GM18909 (cell line): ENCODE measurements at regions not wholly inside any gene's neighbourhood (a gene's known extent, or its start where the extent isn't known, plus 50 kb on each side); places are given as distances from the start of the nearest gene placed in this dataset.
"Not testable (repeated sequence)": the region's sequence is repeated elsewhere in the genome, so short reads cannot be mapped to it uniquely, and the experiment has no call there.

Experiments used
- ATAC-seq: cut with Tn5 transposase; IDR thresholded peaks from one replicate; pipeline ENCODE4 v1.9.1; 2021; ENCODE audit warnings: mild to moderate bottlenecking; ENCODE audit not compliant: unreplicated experiment, poor library complexity

DNA sequence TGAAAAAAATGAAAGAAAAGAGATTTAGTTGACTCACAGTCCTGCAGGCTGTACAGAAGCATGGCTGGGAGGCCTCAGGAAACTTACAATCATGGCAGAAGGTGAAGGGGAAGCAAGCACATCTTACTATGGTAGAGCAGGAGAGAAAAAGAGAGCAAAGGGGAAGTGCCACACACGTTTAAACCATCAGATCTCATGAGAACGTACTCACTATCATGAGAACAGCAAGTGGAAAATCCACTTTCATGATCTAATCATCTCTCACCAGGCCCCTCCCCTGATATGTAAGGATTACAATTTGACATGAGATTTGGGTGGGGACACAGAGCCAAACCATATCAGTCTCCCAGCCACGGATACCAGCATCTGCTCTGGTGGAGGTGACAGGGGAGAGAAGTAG, 50.8 kb upstream of the CPOX start:
- no peak for ATAC-seq

DNA sequence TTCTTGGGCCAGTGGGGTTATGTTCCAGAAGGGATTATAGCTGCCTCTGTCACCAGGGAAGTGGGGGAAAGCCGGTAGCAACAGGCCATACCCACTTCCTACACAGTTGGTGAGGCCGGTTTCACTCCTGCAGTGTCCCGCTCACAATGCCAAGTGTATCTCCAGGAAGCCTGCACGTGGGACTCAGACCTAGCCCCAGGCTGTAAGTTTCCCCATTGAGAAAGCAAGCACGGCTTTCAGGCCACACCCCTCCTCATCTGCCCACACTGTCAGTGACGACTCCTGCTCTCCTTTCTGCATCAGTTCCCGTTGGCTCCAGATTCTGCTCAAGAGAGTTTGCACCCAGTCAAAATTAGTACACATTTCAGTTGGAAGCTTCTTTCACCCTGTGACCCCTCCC, 51.6 kb upstream of the CPOX start:
- peak; percentile 51 for ATAC-seq

DNA sequence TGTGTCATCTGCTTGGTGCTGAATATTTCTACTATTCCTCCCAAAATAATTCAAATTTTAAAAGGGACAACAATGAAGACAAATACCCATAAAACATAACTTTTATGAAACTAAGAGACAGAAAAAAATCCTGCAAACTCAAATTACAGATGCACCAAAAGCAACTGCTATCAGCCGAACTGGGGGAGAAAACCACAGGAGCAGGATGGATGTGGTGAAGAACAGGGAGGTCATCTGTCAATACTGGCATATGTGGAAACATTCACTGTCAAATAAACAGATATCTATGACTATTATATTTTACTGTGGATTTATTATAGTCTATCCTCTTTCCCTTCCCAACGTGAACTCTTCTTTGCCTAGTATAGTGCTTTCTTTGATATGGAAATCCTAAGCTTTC, 53.3 kb upstream of the CPOX start:
- ATAC-seq: no peak

DNA sequence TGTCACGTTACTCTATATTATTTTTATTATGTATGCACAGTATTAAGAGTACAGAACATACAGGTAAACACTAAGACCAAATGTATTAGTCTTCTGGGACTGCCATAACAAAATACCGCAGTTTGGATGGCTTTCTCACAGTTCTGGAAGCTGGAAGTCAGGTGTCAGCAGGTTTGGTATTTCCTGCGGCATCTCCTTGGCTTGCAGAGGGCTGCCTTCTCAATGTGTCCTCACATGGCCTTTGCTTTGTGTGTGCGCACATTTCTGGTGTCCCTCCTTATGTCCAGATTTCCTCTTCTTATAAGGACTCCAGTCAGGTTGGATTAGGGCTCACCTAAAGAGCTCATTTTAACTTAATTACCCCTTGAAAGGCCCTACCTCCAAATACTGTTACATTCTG, 53.8 kb upstream of the CPOX start:
- ATAC-seq: no peak

DNA sequence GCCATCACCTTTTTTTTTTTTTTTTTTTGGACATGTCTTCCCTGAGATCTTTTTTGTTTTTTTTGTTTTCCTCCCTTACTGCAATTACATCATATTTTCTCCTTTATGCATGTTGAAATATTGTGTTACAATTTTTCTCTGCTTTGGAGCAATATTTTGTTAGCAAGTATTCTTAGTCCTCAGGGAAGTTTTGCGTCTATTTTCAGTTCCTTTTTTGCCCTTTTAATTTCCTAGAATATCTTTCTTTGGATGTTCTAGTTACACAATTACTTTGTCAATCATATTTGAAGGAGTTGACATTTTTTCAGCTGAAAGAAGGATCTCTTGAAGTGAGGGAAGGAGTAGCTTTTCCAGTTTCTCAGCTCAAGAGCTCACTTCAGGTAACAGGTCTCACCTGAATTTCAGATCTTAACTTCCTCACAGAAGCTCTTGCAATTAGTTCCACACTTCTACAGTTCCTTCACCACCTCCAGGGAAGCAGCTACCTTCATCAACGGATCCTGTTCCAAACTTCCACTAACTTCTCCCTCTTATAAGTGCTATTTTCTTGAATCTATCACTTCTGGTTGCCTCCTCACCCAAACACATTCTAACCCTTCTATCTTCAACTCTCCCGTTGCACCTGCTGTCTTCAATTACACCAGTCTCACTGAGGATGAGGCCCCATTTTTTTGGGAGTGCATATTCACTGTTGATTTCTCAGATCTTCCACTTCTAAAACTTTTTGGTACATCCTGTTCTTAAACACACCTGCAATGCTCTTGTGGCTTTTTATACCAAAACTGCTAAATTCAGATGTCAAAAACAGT, 57.8 kb upstream of the CPOX start:
- ATAC-seq: no peak

DNA sequence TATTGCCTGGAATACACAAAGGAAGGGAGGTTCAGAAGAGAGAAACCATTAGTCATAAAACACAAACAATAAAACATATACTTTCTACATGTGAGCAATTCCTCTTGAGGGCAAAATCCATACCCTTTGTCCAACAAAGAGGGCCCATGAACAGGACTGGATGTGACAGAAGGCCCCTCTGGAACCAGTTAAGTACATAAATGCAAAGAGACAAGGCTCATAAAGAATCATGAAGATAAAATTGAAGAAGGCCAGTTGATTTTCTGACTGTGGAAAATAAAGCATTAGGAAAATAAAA, 58.3 kb upstream of the CPOX start:
- no peak for ATAC-seq

DNA sequence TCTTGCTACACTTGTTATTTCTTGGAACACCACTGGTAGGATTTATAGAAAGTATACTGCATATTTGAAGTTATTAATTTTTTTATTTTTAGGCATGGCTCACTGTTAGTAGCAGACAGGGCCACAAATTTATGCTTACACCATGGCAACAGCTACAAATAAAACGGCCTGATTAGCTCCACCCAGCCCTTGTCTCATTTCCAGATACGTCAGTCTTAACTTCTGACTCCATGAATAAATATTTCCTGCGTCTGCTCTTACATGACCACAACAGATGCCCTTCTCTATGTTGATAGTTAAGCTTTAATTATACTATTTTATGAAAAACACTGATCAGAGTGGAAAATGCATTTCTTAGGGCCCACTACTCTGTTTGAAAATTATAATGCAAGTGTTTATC, 62.3 kb upstream of the CPOX start:
- ATAC-seq: no peak

DNA sequence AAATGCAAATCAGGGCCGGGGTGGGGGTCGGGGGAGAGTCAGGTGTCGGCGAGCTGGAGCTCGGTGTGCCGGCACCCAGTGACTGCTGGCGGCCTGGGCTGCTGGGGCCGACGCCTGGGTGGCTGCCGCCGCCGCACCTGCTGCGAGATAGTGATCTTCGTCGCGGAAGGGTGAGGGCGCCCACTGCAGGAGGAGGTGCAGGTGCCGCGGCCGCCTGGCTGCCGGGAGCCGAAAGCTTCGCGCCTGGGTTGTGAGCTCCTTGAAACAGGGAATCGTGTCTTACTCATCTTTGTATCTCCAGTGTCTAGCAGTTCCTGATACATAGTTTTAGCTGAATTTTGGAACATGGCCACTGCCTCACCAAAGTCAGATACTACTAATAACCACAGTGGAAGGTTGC, 64.0 kb upstream of the CPOX start:
- ATAC-seq: peak; percentile 98

DNA sequence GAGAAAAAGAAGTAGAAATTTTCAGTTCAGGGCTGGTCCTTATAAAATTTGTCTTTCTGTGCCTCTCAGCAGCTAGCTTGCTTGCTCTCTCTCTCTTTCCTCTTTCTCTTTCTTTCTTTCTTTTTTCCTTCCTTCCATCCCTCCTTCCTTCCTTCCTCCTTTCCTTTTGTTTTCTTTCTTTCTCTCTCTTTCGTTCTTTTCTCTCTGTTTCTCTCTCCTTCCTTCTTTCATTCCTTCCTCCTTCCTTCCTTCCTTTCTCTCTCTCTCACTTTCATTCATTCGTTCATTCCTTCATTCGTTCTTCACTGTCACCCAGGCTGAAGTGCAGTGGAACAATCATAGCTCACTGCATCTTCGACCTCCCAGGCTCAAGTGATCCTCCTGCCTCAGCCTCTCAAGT, 69.3 kb upstream of the CPOX start:
- ATAC-seq: no peak

DNA sequence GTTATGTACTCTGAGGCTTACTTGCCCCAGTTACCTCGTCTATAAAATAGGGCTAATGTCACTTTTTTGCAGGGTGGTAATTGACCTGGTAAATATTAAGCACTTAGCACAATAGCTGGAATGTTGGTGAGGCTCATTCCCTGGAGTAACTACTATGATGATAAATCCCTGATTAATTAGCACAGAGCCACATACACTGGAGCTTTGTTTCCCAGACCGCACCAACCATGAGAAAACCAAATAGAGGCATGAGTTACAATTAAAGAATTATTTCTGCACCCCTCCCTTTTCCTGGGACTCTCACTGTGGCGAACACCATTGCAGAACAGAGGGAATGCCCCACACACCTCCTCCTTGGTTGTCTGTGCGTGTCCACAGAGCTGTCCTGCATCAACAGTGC, 76.6 kb upstream of the CPOX start:
- no peak for ATAC-seq

DNA sequence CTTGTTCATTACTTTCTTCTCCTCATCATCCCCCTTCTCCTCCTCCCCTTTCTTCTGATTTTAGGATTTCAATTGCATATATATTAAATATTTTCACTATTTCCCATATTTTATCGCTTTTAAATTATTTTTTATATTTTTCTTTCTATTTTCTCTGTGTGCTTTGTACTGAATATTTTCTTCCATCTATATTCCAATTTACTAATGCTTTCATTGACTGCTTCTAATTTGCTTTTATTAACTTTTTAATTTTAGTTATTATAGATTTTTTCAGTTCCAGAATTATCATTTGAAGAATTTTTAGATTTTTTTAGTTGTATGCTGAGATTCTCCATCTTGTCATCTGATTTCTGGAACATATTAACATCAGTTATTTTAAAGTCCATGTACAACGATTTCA, 83.2 kb upstream of the ST3GAL6 start:
- ATAC-seq: no peak

DNA sequence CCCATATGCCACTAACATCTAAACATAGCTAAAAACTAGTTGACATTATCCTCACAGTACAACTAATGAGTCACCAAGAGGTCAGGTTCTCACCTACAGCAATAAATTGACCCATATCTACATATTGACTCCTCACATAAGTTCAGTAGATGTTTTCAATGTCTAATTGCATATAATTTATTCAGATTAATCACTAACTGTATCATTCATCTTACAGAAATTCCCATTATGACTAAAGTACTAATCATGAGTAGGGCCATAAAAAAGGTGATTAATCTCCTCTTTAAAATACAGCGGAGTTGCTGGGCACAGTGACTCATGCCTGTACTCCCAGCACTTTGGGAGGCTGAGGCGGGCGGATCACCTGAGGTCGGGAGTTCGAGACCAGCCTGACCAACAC, 82.4 kb upstream of the ST3GAL6 start:
- no peak for ATAC-seq

DNA sequence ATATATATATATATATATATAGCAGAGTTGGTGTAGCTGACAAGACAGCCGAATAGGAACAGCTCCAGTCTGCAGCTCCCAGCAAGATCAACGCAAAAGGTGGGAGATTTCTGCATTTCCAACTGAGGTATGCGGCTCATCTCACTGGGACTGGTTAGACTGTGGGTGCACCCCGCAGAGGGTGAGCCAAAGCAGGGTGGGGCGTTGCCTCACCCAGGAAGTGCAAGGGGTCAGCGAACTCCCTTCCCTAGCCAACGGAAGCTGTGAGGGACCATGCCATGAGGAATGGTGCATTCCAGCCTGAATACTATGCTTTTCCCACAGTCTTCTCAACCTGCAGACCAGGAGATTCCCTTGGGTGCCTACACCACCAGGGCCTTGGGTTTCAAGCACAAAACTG, 81.7 kb upstream of the ST3GAL6 start:
- ATAC-seq: no peak

DNA sequence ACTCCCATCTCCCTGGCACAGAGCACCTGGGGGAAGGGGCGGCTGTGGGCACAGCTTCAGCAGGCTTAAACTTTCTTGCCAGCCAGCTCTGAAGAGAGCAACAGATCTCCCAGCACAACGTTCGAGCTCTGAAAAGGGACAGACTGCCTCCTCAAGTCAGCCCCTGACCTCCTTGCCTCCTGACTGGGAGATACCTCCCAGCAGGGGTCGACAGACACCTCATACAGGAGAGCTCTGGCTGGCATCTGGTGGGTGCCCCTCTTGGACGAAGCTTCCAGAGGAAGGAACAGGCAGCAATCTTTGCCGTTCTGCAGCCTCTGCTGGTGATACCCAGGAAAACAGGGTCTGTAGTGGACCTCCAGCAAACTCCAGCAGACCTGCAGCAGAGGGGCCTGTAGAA, 80.7 kb upstream of the ST3GAL6 start:
- ATAC-seq: not testable (repeated sequence)

DNA sequence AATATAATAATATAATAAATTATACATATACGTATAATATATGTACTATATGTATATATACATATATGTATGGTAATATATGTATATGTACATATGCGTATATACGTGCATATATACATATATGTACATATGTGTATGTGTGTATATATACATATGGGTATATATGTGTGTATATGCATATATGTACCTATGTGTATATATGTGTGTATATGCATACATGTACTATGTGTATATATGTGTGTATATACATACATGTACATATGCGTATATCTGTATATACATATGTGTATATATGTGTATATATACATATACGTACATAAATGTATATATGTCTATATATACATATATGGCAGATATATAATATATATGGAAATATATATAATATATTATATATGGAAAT, 74.8 kb upstream of the ST3GAL6 start:
- ATAC-seq: no peak

DNA sequence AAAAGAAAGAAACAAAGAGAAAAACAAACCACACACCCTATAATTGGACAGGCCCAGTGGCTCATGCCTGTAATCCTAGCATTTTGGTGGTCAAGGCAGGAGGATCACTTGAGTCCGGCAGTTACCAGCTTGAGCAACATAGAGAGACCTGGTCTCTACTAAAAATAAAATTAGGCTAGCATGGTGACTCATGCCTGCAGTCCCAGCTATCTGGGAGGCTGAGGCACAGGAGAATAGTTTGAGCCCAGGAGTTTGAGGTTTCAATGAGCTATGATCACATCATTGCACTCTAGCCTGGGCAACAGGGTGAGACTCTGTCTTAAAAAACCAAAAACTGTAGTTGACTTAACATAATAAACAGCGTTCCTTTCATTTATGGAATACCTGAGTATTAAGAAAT, 72.3 kb upstream of the ST3GAL6 start:
- ATAC-seq: no peak

DNA sequence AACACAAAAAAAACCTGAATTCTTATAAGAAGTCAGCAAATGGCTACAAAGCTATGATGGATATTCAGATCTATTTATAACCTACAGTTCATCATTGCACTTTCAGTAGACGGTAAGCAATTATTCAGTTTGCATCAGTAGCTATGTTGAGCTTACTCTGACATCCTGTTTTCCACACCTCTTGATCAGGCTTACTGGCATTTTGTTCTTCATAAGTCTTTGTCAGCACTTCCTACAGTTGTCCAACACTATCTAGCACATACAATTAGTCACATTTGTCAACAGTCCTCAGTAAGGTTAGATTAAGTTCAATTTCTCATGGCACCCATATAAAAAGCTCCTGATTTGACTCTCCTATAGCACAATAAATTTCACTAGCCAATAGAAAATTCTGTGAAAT, 71.2 kb upstream of the ST3GAL6 start:
- ATAC-seq: no peak

DNA sequence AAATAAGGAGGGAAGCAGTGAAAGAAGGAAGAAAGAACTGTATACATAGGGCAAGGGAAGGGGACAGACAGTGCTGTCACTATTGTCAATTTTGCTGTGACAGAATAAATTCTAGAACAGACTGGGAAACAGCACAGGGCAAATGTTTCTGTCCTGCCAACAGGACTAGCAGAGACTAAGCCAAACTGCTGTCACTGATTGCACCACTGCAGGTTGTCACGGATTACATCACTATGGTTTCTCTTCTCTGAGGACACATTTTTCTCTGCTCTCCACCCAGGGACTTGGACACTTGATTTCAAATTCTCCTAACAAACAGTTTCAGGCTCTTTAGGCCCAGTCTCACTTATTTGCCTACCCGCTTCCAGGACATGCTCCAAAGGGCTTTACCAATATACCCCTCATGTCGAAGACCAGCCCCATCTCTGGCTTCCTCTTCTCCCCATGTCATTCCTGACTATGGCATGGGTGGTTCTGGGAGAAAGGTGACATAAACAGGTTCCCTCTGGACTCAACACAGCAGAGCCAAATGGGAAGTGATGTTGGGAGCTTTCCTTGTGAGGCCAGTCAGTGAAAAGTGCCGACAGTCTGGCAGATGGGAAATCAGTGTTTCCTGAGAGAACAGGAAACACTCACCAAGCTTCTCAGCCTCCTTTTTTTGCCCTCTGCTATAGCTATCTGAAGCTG, 70.2 kb upstream of the ST3GAL6 start:
- ATAC-seq: no peak

DNA sequence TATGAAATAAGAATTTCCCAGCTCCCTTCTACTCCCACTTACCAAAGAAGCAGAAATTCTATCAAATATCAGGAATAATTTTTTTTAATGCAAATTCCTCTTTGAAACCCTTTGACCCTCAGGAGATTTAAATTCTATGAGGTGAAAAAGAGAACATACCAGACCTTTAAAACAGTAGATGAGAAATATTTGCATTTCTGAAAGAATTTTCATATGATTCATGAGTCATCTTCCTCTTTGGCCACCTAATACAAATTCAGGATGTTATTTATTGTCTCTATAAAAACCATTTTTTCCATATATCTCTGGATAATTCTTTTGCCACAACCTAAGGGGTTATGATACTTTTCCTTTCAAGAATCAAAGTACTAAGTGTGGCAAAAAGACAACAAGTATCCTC, 67.3 kb upstream of the ST3GAL6 start:
- ATAC-seq: no peak

DNA sequence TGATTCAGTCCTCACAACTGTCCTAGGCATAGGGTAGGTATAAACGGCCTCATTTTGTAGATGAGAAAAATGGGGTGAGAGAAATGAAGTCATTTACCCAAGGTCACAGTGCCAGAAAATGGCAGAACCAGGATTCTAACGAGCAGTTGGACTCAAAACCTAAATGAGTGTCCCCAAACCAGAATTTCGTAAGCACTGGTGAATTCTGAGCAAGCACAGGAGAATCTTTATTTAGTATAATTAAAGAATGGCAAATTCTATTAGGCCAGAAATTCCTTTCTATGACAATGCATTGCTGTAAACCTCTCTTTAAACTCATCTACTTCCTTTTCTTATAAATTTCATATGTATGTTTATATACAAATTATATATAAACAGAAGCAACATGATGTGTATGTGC, 66.8 kb upstream of the ST3GAL6 start:
- not testable (repeated sequence) for ATAC-seq

DNA sequence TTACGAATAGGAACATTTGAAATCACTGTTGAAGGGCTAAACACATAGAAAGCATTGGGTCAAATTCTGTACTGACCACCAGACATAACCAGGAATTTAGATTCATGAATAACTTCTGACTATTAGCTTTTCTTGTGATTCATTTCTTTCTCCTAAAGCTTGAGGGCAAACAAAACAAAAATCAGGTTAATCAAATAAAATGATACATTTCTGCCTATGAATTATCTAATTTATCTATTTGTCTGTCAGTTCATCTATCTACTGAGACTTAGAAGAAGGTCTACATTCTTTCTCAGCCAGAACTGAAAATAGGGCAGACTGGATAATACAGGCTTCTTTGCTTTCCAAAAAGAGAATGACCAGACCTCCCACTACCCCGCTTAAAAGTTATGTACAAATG, 65.9 kb upstream of the ST3GAL6 start:
- no peak for ATAC-seq

DNA sequence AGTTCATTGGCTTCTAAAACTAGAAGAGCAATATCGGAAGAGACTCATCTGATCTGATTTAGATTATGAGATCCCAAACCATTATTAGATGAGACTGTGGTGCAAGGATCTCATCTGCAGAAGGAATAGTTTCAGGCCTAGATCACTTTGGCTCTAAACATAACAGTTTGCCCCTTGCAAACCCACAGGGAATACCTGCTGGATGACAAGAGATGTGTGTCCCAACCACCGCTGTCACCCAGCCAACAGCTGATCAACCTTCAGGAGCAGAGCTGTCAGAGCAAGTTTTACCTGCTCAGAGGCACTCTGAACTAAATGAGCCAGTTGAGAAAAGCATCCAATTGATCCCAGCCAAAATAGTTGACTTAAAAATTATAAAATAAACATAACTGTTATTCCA, 64.0 kb upstream of the ST3GAL6 start:
- ATAC-seq: no peak
